H9 (cell line): ENCODE measurements at regions not wholly inside any gene's neighbourhood (a gene's known extent, or its start where the extent isn't known, plus 50 kb on each side); places are given as distances from the start of the nearest gene placed in this dataset.
"Not testable (repeated sequence)": the region's sequence is repeated elsewhere in the genome, so short reads cannot be mapped to it uniquely, and the experiment has no call there.

ENCODE experiments used
- DNase-seq: peaks from one replicate; pipeline ENCODE4 v3.0.0-alpha.2; 2017
- H2AFZ ChIP-seq: one replicate; pipeline ENCODE4 v1.6.1; 2013; ENCODE audit warnings: mild to moderate bottlenecking, low read length, control low read depth, moderate library complexity
- H2AK5ac ChIP-seq: 2 replicates; pipeline ENCODE4 v1.6.1; 2013; ENCODE audit warnings: low read length, control low read depth, mixed read lengths; ENCODE audit not compliant: insufficient read length
- H2BK120ac ChIP-seq: one replicate; pipeline ENCODE4 v1.6.1; 2013; ENCODE audit warnings: low read depth, mild to moderate bottlenecking, low read length, control low read depth, inconsistent platforms; ENCODE audit not compliant: poor library complexity, severe bottlenecking
- H2BK12ac ChIP-seq: 2 replicates; pipeline ENCODE4 v1.6.1; 2013; ENCODE audit warnings: low read length, control low read depth, mixed read lengths, low read depth; ENCODE audit not compliant: insufficient read length
- H2BK15ac ChIP-seq: 2 replicates; pipeline ENCODE4 v1.6.1; 2013; ENCODE audit warnings: low read depth, low read length, control low read depth
- H2BK20ac ChIP-seq: one replicate; pipeline ENCODE4 v1.6.1; 2013; ENCODE audit warnings: low read depth, mild to moderate bottlenecking, low read length, control low read depth, inconsistent platforms; ENCODE audit not compliant: poor library complexity, severe bottlenecking
- H2BK5ac ChIP-seq: 2 replicates; pipeline ENCODE4 v1.6.1; 2013; ENCODE audit warnings: low read length, control low read depth, mixed read lengths; ENCODE audit not compliant: insufficient read length
- H3K14ac ChIP-seq: 2 replicates; pipeline ENCODE4 v1.6.1; 2013; ENCODE audit warnings: low read length, control low read depth; ENCODE audit not compliant: insufficient read depth
- H3K18ac ChIP-seq: 2 replicates; pipeline ENCODE4 v1.6.1; 2013; ENCODE audit warnings: low read depth, mild to moderate bottlenecking, mixed read lengths, low read length, control low read depth; ENCODE audit not compliant: insufficient read length
- H3K23ac ChIP-seq: 2 replicates; pipeline ENCODE4 v1.6.1; 2013; ENCODE audit warnings: low read length, control low read depth, mixed read lengths, low read depth; ENCODE audit not compliant: insufficient read length
- H3K23me2 ChIP-seq: 2 replicates; pipeline ENCODE4 v1.6.1; 2013; ENCODE audit warnings: low read depth, mild to moderate bottlenecking, mixed read lengths, low read length, control low read depth; ENCODE audit not compliant: insufficient read length, poor library complexity, severe bottlenecking
- H3K27ac ChIP-seq: 2 replicates; pipeline ENCODE4 v1.5.1; 2013; ENCODE audit warnings: low read length, control low read depth, mixed read lengths, low read depth; ENCODE audit not compliant: insufficient read length
- H3K27me3 ChIP-seq: 2 replicates; pipeline ENCODE4 v1.6.1; 2013; ENCODE audit warnings: low read length, control low read depth, inconsistent platforms; ENCODE audit not compliant: insufficient read depth
- H3K4ac ChIP-seq: 2 replicates; pipeline ENCODE4 v1.6.1; 2013; ENCODE audit warnings: low read depth, mild to moderate bottlenecking, control low read depth, inconsistent platforms, low read length, moderate library complexity
- H3K4me1 ChIP-seq: 2 replicates; pipeline ENCODE4 v1.6.1; 2013; ENCODE audit warnings: low read length, control low read depth, inconsistent platforms; ENCODE audit not compliant: insufficient read depth
- H3K4me2 ChIP-seq: 2 replicates; pipeline ENCODE4 v1.6.1; 2013; ENCODE audit warnings: low read length, control low read depth, mixed read lengths; ENCODE audit not compliant: insufficient read length, insufficient read depth
- H3K56ac ChIP-seq: 2 replicates; pipeline ENCODE4 v1.6.1; 2013; ENCODE audit warnings: low read depth, mild to moderate bottlenecking, mixed read lengths, low read length, control low read depth; ENCODE audit not compliant: insufficient read length
- H3K79me1 ChIP-seq: 2 replicates; pipeline ENCODE4 v1.6.1; 2013; ENCODE audit warnings: low read depth, mild to moderate bottlenecking, moderate library complexity, low read length, control low read depth, inconsistent platforms; ENCODE audit not compliant: insufficient read depth, poor library complexity, severe bottlenecking
- H3K79me2 ChIP-seq: 2 replicates; pipeline ENCODE4 v1.6.1; 2013; ENCODE audit warnings: low read length, control low read depth, inconsistent platforms; ENCODE audit not compliant: insufficient read depth
- H3K9ac ChIP-seq: 2 replicates; pipeline ENCODE4 v1.6.1; 2013; ENCODE audit warnings: low read length, control low read depth, mixed read lengths; ENCODE audit not compliant: insufficient read length; ENCODE audit errors: extremely low read depth
- H3K9me3 ChIP-seq: one replicate; pipeline ENCODE4 v1.6.1; 2013; ENCODE audit warnings: low read depth, low read length, inconsistent platforms; ENCODE audit not compliant: control insufficient read depth
- H3T11ph ChIP-seq: one replicate; pipeline ENCODE4 v1.6.1; 2013; ENCODE audit warnings: mild to moderate bottlenecking, low read length, control low read depth, inconsistent platforms
- H4K20me1 ChIP-seq: one replicate; pipeline ENCODE4 v1.6.1; 2013; ENCODE audit not compliant: control insufficient read depth, insufficient read length, insufficient read depth
- H4K5ac ChIP-seq: 2 replicates; pipeline ENCODE4 v1.6.1; 2013; ENCODE audit warnings: low read depth, mild to moderate bottlenecking, mixed read lengths, low read length, control low read depth; ENCODE audit not compliant: insufficient read length
- H4K8ac ChIP-seq: replicated peaks from 2 replicates; pipeline ENCODE4 v1.6.1; 2013; ENCODE audit warnings: low read length, control low read depth, mixed read lengths, low read depth; ENCODE audit not compliant: insufficient read length
- H4K91ac ChIP-seq: 2 replicates; pipeline ENCODE4 v1.6.1; 2013; ENCODE audit warnings: low read depth, mild to moderate bottlenecking, moderate library complexity, mixed read lengths, low read length, control low read depth; ENCODE audit not compliant: insufficient read length
- H3K27ac Mint-ChIP-seq, 3 experiments: 2 replicates in 2 of 3; 3 replicates in 1 of 3; pipeline ENCODE4 v1.8.0; 2020 to 2021; ENCODE audit warnings: mixed read lengths in 3 of 3, mild to moderate bottlenecking in 1 of 3, moderate library complexity in 1 of 3
- H3K27me3 Mint-ChIP-seq: 2 replicates; pipeline ENCODE4 v1.8.0; 2021; ENCODE audit warnings: low read depth, mild to moderate bottlenecking, moderate library complexity, mixed read lengths
- H3K36me3 Mint-ChIP-seq, 3 experiments: 2 replicates in 2 of 3; 3 replicates in 1 of 3; pipeline ENCODE4 v1.8.0; 2020 to 2021; ENCODE audit warnings: low read depth in 3 of 3, mixed read lengths in 3 of 3; ENCODE audit not compliant: insufficient read depth in 1 of 3
- H3K4me1 Mint-ChIP-seq, 2 experiments: 2 replicates each; pipeline ENCODE4 v1.8.0; 2020; ENCODE audit warnings: mixed read lengths in 2 of 2
- H3K4me3 Mint-ChIP-seq, 2 experiments: 2 replicates in 1 of 2; 3 replicates in 1 of 2; pipeline ENCODE4 v1.8.0; 2020 to 2021; ENCODE audit warnings: mild to moderate bottlenecking in 2 of 2, mixed read lengths in 2 of 2, moderate library complexity in 1 of 2
- H3K9me3 Mint-ChIP-seq, 2 experiments: 2 replicates in 1 of 2; 3 replicates in 1 of 2; pipeline ENCODE4 v1.8.0; 2020; ENCODE audit warnings: mild to moderate bottlenecking in 2 of 2, mixed read lengths in 2 of 2, moderate library complexity in 1 of 2
- WGBS: extraction: QIAGEN DNeasy Blood & Tissue Kit; methylation state at CpG from one replicate; pipeline ENCODE4 v1.1.7; 2013; ENCODE audit warnings: missing lambda C conversion rate, low lambda C conversion rate, mixed read lengths; ENCODE audit not compliant: insufficient read length; ENCODE audit errors: extremely low coverage; 5-methylcytosine and 5-hydroxymethylcytosine counted together
- TF ChIP-seq, protein P1 (sequence below): fragments of 200-600 bp; sonication (generic); conservative IDR thresholded peaks from 3 replicates; pipeline ENCODE4 v1.8.0; 2021; ENCODE audit warnings: antibody characterized with exemption, mild to moderate bottlenecking

DNA sequence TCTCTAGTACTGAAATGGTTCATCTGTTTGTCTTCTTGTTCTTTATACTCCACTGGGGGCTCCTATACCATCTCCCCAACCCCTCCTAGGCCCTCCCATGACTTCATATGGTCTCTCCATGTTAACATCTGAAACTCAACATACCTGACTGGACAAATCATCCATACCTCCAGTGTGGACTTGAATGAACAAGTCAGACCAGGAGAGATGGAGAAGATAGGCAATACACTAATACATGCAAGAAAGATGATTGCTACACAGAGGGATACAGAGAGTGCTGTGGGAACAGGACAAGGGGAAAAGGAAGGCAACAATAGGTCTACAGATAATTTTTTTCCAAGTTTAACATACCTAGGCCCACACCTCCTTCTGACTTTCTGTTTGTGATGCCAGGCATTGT, 175.1 kb downstream of the FHIP1A start:
- Mint-ChIP-seq H3K9me3 (no peaks in the 10 kb centered on the region), H3K27me3 (no peaks in the 10 kb centered on the region), H3K36me3 (no peaks in the 10 kb centered on the region), H3K4me1 (no peaks in the 10 kb centered on the region), H3K4me3 (no peak overlapping the region), H3K27ac (no peak overlapping the region)
- Histone ChIP-seq H4K20me1 (no peaks in the 10 kb centered on the region), H3K23me2 (no peaks in the 10 kb centered on the region), H3T11ph (no peak overlapping the region), H2BK5ac (no peak overlapping the region), H4K8ac (no peak overlapping the region), H3K4ac (no peak overlapping the region), H3K23ac (no peak overlapping the region), H3K4me2 (no peak overlapping the region), H2AK5ac (no peak overlapping the region), H2BK20ac (no peak overlapping the region), H3K56ac (no peak overlapping the region), H3K79me2 (peaks cover 4% of the 10 kb centered on the region; the same call in 1 of the 2 replicates), H3K79me1 (peaks cover 4% of the 10 kb centered on the region), H2BK120ac (no peak overlapping the region), H2BK15ac (no peak overlapping the region), H4K5ac (no peak overlapping the region), H3K4me1 (no peaks in the 10 kb centered on the region), H3K14ac (no peak overlapping the region), H2AFZ (no peak overlapping the region), H3K9ac (no peak overlapping the region), H3K27me3 (no peaks in the 10 kb centered on the region), H3K27ac (no peak overlapping the region), H3K18ac (no peak overlapping the region), H4K91ac (no peak overlapping the region), H3K9me3 (no peaks in the 10 kb centered on the region), H2BK12ac (no peak overlapping the region)
- DNase-seq: no peak
- TF ChIP-seq, protein P1, sequence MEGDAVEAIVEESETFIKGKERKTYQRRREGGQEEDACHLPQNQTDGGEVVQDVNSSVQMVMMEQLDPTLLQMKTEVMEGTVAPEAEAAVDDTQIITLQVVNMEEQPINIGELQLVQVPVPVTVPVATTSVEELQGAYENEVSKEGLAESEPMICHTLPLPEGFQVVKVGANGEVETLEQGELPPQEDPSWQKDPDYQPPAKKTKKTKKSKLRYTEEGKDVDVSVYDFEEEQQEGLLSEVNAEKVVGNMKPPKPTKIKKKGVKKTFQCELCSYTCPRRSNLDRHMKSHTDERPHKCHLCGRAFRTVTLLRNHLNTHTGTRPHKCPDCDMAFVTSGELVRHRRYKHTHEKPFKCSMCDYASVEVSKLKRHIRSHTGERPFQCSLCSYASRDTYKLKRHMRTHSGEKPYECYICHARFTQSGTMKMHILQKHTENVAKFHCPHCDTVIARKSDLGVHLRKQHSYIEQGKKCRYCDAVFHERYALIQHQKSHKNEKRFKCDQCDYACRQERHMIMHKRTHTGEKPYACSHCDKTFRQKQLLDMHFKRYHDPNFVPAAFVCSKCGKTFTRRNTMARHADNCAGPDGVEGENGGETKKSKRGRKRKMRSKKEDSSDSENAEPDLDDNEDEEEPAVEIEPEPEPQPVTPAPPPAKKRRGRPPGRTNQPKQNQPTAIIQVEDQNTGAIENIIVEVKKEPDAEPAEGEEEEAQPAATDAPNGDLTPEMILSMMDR: no peak

DNA sequence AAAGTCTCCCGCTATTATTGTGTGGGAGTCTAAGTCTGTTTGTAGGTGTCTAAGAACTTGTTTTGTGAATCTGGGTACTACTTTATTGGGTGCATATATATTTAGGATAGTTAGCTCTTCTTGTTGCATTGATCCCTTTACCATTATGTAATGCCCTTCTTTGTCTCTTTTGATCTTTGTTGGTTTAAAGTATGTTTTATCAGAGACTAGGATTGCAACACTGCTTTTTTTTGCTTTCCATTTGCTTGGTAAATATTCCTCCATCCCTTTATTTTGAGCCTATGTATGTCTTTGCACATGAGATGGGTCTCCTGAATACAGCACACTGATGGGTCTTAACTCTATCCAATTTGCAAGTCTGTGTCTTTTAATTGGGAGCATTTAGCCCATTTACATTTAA, 165.2 kb downstream of the GATB start:
- H3K14ac ChIP-seq, H4K91ac ChIP-seq, H2BK15ac ChIP-seq, H3K4me2 ChIP-seq, H2AFZ ChIP-seq, H3K9ac ChIP-seq, H4K5ac ChIP-seq, H3K79me1 ChIP-seq, H3T11ph ChIP-seq, H3K9me3 Mint-ChIP-seq, H2BK12ac ChIP-seq, H3K4ac ChIP-seq, H3K4me1 Mint-ChIP-seq, H3K4me1 ChIP-seq, H4K20me1 ChIP-seq, H4K8ac ChIP-seq, H3K27me3 Mint-ChIP-seq, H2AK5ac ChIP-seq, H3K4me3 Mint-ChIP-seq, H3K79me2 ChIP-seq, H3K23me2 ChIP-seq, H3K27ac ChIP-seq, H3K23ac ChIP-seq, H3K9me3 ChIP-seq, H2BK20ac ChIP-seq, H2BK5ac ChIP-seq, H3K27me3 ChIP-seq, H3K56ac ChIP-seq, H3K27ac Mint-ChIP-seq, H2BK120ac ChIP-seq, H3K18ac ChIP-seq, DNase-seq: not testable (repeated sequence)
- no CpG with 5 or more reads among the region's 1 CpG for WGBS
- peaks cover 9 to 30% (median 14%) of the 10 kb centered on the region in 3 experiments for H3K36me3 Mint-ChIP-seq
